H1 (cell line): ENCODE measurements at regions not wholly inside any gene's neighbourhood (a gene's known extent, or its start where the extent isn't known, plus 50 kb on each side); places are given as distances from the start of the nearest gene placed in this dataset.

Experiments used
- CHD7 ChIP-seq: fragments of 300-600 bp; sonication (generic); IDR thresholded peaks from 2 replicates; pipeline ENCODE4 v1.7.1; 2012; ENCODE audit warnings: low read length, moderate library complexity, mild to moderate bottlenecking, inconsistent platforms; ENCODE audit not compliant: insufficient replicate concordance
- GABPA ChIP-seq: IDR thresholded peaks from 2 replicates; pipeline ENCODE4 v1.6.1; 2011; ENCODE audit warnings: mild to moderate bottlenecking, low read length, moderate library complexity, borderline replicate concordance; ENCODE audit not compliant: insufficient read depth
- KDM4A ChIP-seq: IDR thresholded peaks from one replicate; pipeline ENCODE4 v1.7.1; 2012; ENCODE audit warnings: low read depth, mild to moderate bottlenecking, moderate library complexity, low read length, inconsistent platforms; ENCODE audit not compliant: severe bottlenecking
- KDM5A ChIP-seq: fragments of 200-600 bp; IDR thresholded peaks from 2 replicates; pipeline ENCODE4 v1.7.1; 2012; ENCODE audit warnings: mild to moderate bottlenecking, low read length, inconsistent platforms, mixed read lengths
- POU5F1 ChIP-seq: IDR thresholded peaks from 2 replicates; pipeline ENCODE4 v1.6.1; 2011; ENCODE audit warnings: low read depth, mild to moderate bottlenecking, low read length, moderate library complexity
- SP1 ChIP-seq: IDR thresholded peaks from 2 replicates; pipeline ENCODE4 v1.6.1; 2011; ENCODE audit warnings: low read depth, low read length
- TAF7 ChIP-seq: optimal IDR thresholded peaks from 2 replicates; pipeline ENCODE3; 2011; ENCODE audit warnings: low read depth, mild to moderate bottlenecking, inconsistent platforms, low read length, moderate library complexity, borderline replicate concordance

- TF ChIP-seq SP1 (no peak), POU5F1 (no peak), KDM5A (no peak), KDM4A (no peak), CHD7 (no peak), GABPA (no peak), TAF7 (no peak)
These were observed 151.8 kb downstream of the MIS18A start (continued) for GRCh38 chr21:32127081-32127480.
